ENCODE measurements at regions not wholly inside any gene's neighbourhood (a gene's known extent, or its start where the extent isn't known, plus 50 kb on each side); places are given as distances from the start of the nearest gene placed in this dataset.

DNA sequence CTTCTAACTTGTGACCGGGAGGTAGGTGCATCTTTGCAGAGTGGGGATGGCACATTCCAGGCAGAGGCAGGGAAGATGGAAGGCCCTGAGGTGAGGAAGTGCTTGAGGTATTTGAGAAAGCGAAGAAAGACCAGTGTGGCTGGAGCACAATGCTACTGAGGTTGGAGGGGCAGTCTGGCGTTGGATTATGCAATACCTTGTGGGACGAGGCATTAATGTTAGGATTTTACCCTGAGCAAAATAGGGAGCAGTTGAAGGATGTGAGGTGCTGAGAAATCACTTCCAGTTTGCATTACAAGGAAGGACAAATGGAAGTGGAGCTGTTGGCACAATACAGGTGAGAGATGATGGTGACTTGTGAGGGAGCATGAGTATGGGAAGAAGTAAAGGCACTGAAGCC lies 145.5 kb downstream of the KCNA5 start:
- no peak for DNase-seq
- no peak overlapping the region for H3K4me3 ChIP-seq

DNA sequence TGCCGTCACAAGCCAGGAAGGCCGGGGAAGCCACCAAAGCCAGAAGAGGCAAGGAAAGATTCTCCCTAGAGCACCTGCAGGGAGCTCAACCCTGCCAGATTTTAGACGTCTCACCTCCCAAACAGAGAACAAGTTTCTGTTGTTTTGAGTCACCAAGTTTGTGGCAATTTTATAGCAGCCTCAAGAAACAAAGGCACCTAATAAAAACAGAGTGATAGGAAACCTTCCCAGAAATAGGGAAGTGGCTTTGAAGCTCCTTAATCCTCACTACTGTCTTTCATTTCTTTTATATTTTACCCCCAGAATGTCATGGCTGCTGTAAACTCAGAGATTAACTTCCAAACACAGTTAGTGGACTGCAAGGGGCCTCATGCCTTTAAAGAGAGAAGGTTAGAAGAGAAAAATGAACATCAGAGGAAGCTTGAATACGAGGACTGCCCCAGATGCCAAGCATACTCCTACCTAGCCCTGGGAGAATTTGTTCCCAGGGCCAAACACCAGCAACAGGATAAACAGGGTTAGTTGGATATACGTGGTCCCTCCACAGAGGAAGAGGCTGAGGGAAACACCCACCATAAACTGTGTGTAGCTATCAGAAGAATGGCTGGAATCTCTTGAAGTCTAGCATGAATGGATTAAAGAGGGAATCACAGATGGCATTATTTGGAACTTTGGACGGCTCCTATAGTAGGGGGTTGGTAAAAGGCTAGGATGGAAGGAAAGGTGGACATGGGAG lies 148.3 kb downstream of the KCNA5 start:
- intact Hi-C loops (cut with DNase I), result no loop called here
- WGBS, 2 donors, result 66 to 76% methylated on average over 6 of the region's 6 CpGs
- no peak overlapping the region for H3K27ac ChIP-seq
- no peak for DNase-seq
- H3K4me3 ChIP-seq, result no peak overlapping the region
- H3K9me3 ChIP-seq, result no peaks in the 10 kb centered on the region
- H3K4me1 ChIP-seq, result no peaks in the 10 kb centered on the region
- no peaks in the 10 kb centered on the region for H3K36me3 ChIP-seq
- no peak for TF ChIP-seq POLR2AphosphoS5 (IDR thresholded peaks at IDR 0.05)
- TF ChIP-seq, protein P1, sequence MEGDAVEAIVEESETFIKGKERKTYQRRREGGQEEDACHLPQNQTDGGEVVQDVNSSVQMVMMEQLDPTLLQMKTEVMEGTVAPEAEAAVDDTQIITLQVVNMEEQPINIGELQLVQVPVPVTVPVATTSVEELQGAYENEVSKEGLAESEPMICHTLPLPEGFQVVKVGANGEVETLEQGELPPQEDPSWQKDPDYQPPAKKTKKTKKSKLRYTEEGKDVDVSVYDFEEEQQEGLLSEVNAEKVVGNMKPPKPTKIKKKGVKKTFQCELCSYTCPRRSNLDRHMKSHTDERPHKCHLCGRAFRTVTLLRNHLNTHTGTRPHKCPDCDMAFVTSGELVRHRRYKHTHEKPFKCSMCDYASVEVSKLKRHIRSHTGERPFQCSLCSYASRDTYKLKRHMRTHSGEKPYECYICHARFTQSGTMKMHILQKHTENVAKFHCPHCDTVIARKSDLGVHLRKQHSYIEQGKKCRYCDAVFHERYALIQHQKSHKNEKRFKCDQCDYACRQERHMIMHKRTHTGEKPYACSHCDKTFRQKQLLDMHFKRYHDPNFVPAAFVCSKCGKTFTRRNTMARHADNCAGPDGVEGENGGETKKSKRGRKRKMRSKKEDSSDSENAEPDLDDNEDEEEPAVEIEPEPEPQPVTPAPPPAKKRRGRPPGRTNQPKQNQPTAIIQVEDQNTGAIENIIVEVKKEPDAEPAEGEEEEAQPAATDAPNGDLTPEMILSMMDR (IDR thresholded peaks at IDR 0.05), result no peak
- no peak for TF ChIP-seq POLR2A (IDR thresholded peaks at IDR 0.05)
- TF ChIP-seq EP300 (IDR thresholded peaks at IDR 0.05), result no peak
- H3K27me3 ChIP-seq, result no peaks in the 10 kb centered on the region

More for the DNA sequence above, 145.5 kb downstream of the KCNA5 start:
- TF ChIP-seq POLR2AphosphoS5 (IDR thresholded peaks at IDR 0.05), result no peak
- TF ChIP-seq, protein P1 (IDR thresholded peaks at IDR 0.05), result no peak
- TF ChIP-seq POLR2A (IDR thresholded peaks at IDR 0.05), result no peak
- TF ChIP-seq EP300 (IDR thresholded peaks at IDR 0.05), result no peak
- H3K27ac ChIP-seq, result no peak overlapping the region
- no peaks in the 10 kb centered on the region for H3K36me3 ChIP-seq
- intact Hi-C loops (cut with DNase I), result no loop called here
- H3K9me3 ChIP-seq, result no peaks in the 10 kb centered on the region
- H3K4me1 ChIP-seq, result no peaks in the 10 kb centered on the region
- H3K27me3 ChIP-seq, result no peaks in the 10 kb centered on the region
- 69 to 80% methylated on average over 4 of the region's 4 CpGs for WGBS, 2 donors

DNA sequence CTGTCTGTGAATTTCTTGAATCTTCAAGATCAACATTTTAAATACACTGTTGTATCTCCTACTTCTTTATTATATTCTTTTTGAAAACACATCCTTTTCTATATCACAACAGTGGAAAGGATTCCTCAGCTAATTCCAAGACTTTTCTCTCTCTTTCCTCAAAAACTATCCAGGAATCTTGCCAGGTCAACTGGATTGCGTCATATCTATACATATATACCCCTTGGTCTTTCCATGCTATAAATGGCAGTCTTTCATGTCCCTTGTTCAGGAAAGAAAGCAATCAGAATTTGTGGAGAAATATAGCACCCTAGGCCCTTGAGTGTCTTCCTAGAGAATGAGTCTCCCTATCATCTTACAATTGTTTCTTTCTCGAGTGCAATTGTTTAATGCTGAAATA lies 149.0 kb downstream of the KCNA5 start:
- WGBS, 2 donors, result 81 to 82% methylated on average over 2 of the region's 2 CpGs
- no peaks in the 10 kb centered on the region for H3K9me3 ChIP-seq
- no peak overlapping the region for H3K4me3 ChIP-seq
- H3K36me3 ChIP-seq, result no peaks in the 10 kb centered on the region
- no peak overlapping the region for H3K27ac ChIP-seq
- intact Hi-C loops (cut with DNase I), result no loop called here
- no peak for TF ChIP-seq EP300 (IDR thresholded peaks at IDR 0.05)
- TF ChIP-seq, protein P1 (IDR thresholded peaks at IDR 0.05), result no peak
- no peak for TF ChIP-seq POLR2AphosphoS5 (IDR thresholded peaks at IDR 0.05)
- TF ChIP-seq POLR2A (IDR thresholded peaks at IDR 0.05), result no peak
- no peaks in the 10 kb centered on the region for H3K27me3 ChIP-seq
- no peaks in the 10 kb centered on the region for H3K4me1 ChIP-seq
- DNase-seq, result no peak

DNA sequence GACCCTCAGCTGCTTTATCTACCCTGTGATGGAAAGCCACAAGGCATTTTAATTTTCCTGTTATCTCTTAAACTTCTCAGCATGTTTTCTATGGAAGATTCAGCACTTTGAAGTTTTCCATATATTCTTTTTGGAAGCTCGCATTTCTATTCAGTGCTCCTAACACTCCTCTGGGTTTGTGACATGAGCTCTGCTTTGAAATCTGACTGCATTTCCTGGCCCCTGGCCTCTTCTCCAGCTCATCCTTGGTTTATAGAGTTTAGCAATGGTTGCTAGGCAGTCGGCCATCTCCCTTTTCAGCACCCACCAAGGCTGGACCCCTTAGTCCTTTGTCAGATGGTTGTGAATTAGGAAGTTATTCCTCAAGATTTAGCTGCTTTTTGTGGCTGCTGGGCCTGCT lies 150.6 kb downstream of the KCNA5 start:
- H3K4me1 ChIP-seq, result no peaks in the 10 kb centered on the region
- intact Hi-C loops (cut with DNase I), result no loop called here
- H3K9me3 ChIP-seq, result no peaks in the 10 kb centered on the region
- DNase-seq, result no peak
- H3K27me3 ChIP-seq, result no peaks in the 10 kb centered on the region
- no peak overlapping the region for H3K27ac ChIP-seq
- TF ChIP-seq POLR2AphosphoS5 (IDR thresholded peaks at IDR 0.05) (no peak), EP300 (IDR thresholded peaks at IDR 0.05) (no peak), POLR2A (IDR thresholded peaks at IDR 0.05) (no peak)
- TF ChIP-seq, protein P1 (IDR thresholded peaks at IDR 0.05), result no peak
- no peak overlapping the region for H3K4me3 ChIP-seq
- WGBS, 2 donors, result 76 to 79% methylated on average over 2 of the region's 2 CpGs
- no peaks in the 10 kb centered on the region for H3K36me3 ChIP-seq

DNA sequence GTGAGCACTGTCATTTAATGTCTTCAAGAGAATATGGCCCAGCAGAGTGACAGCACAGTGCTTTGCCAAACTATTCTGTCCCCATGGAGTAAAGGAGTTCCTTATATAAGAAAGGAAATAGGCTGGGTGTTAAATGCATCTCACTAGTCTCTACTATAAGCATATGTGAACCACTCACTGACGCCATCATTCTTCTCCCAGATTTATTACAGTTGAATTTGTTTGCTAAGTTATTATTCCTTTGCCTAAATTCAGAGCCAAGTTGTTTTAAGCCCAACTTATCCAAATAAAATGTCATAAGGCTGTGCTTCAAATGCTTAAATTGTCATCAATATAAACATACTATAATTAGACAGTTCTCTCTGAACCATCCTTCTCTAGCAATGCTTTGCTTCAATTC lies 151.6 kb downstream of the KCNA5 start:
- H3K9me3 ChIP-seq, result no peaks in the 10 kb centered on the region
- no peak for TF ChIP-seq POLR2AphosphoS5 (IDR thresholded peaks at IDR 0.05)
- no peak for TF ChIP-seq EP300 (IDR thresholded peaks at IDR 0.05)
- TF ChIP-seq, protein P1 (IDR thresholded peaks at IDR 0.05), result no peak
- TF ChIP-seq POLR2A (IDR thresholded peaks at IDR 0.05), result no peak
- no peaks in the 10 kb centered on the region for H3K4me1 ChIP-seq
- H3K4me3 ChIP-seq, result no peak overlapping the region
- H3K36me3 ChIP-seq, result no peaks in the 10 kb centered on the region
- intact Hi-C loops (cut with DNase I), result no loop called here
- peaks cover 0 to 7% (median 0%) of the 10 kb centered on the region in 3 donors for H3K27me3 ChIP-seq
- WGBS, 2 donors, result 30 to 75% methylated on average over 1 of the region's 1 CpG
- DNase-seq, result no peak
- no peak overlapping the region for H3K27ac ChIP-seq

Measured in sigmoid colon (tissue), 6 donors.